LHCN-M2 (cell line): ENCODE measurements at regions not wholly inside any gene's neighbourhood (a gene's known extent, or its start where the extent isn't known, plus 50 kb on each side); places are given as distances from the start of the nearest gene placed in this dataset.
A peak's percentile ranks its signal among the peaks of the same experiment; 100 is the strongest.
"Not testable (repeated sequence)": the region's sequence is repeated elsewhere in the genome, so short reads cannot be mapped to it uniquely, and the experiment has no call there.

ENCODE experiments used
- DNase-seq: peaks from one replicate; pipeline ENCODE4 v3.0.0-alpha.2; 2012; ENCODE audit warnings: low read depth

GRCh38 chr7:121498816-121499215, 102.7 kb upstream of the FAM3C start:
- DNase-seq: no peak

DNA sequence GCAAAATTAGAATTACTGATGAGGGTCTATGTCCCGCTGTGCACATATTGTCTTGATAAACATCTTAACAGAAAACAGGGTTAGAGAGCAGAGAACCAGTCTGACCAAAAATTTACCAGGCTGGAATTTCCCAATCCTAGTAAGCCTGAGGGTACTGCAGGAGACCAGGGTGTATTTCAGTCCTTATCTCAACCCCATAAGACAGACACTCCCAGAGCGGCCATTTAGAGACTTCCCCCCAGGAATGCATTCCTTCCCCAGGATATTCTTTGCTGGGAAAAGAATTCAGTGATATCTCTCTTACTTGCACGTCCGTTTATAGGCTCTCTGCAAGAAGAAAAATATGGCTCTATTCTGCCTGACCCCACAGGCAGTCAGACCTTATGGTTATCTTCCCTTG, 101.4 kb upstream of the FAM3C start:
- DNase-seq: not testable (repeated sequence)

- no peak for DNase-seq
These were observed 98.4 kb upstream of the FAM3C start for GRCh38 chr7:121494516-121494915.

DNA sequence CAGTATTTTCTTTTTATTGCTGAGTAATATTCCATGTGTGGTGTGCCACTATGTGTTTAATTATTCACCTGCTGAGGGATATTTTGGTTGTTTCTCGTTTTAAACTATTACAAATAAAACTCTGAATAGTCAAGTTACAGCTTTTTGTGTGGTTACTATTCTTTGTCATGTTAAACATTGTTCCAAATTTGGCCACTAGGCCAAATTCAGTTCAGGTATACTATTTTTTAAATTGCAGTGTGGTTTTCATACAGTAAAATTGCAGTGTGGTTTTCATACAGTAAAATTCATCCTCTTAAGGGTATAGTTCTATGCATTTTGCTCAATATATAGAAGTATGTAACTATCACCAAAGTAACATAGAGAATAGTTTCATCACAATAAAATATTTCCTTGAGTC, 97.4 kb upstream of the FAM3C start:
- no peak for DNase-seq

- DNase-seq: no peak
These were observed 94.2 kb upstream of the FAM3C start for GRCh38 chr7:121490309-121490708.

DNA sequence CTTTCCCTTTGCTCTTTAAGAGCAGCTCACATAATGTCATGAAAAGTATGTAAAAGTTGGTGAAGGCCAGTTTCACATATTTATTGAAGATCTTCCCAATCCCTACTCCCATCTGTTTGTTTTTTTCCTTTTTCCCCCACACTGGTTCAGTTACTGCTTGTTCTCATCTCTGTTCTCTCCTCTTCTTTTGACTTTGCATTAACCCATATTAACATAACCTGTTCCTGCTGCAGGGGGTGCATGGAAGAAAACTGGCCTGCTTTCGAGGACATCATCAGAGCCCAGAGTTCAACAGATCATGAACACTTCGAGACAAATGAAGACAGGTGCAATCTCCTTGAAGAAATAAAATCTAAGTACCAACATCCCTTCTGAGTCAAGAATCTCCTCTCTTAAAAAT, 93.3 kb upstream of the FAM3C start:
- no peak for DNase-seq

- no peak for DNase-seq
These were observed 92.1 kb upstream of the FAM3C start for GRCh38 chr7:121488111-121488650.

- no peak for DNase-seq
These were observed 90.5 kb upstream of the FAM3C start for GRCh38 chr7:121486590-121486989.

DNA sequence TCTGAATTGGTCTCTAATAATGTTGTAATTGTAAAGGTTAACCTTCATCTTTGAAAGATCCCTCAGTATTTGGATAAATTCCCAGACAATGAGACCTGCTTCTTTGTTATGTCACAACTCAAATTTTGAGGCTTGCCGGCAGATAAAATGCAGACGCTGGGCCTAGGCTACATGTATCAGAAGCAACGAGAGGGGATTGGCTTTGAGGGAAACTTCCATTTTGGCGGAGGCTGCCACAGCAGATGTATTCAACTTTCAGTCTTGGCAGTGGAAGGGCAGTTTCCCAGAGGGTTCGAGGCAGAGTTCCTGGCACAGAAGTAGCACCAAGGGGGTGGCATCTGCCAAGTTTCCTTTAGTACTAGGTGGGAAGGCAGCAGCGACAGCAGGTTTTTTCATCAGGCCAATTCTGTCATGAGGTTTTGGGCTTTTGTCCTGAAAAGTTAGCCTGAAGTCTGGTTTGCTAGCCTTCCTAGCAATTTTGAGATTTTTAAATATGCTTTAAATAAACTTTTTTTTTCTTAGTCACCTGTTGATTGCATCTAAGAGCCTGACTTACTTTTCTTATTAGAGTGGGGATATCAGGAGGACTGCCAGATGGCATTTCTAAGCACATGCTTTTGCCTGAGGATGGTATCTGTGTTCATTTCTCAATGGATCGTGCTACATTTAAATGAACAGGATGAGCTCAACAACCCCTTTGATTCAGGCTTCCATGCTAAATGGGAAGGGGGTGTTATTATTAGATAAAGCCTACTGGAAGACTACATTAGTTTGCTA, 89.5 kb upstream of the FAM3C start:
- no peak for DNase-seq

DNA sequence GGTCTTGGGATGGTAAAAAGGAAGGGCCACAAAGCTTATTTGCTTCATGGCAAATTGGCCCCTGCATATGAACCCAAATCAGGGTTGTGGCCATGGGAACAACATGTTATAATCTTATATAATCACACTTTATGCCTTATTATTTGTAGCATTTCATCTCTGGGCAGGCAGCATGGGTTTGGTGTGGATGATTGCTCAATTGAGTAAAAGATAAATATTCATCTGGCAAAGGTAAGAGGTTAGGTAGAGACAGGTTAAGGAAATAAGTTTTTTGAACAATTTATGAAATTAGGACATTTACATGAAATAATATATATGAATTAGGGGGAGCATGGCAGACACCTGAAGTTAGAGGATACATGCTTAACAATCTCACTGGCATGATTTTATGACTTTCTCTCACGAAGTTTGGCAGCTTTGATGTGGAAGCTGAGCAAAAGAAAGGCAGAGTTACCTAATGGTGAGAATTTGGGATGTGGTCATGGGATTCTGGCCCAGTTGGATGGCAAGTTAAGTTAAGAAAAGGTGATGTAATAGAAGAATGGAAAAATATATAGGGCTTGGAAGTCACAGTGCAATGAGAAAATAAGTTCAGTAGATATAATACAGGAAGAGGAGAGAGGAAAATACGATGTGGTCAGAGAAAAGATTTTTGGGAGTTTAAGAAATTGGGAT, 88.1 kb upstream of the FAM3C start:
- DNase-seq: no peak

DNA sequence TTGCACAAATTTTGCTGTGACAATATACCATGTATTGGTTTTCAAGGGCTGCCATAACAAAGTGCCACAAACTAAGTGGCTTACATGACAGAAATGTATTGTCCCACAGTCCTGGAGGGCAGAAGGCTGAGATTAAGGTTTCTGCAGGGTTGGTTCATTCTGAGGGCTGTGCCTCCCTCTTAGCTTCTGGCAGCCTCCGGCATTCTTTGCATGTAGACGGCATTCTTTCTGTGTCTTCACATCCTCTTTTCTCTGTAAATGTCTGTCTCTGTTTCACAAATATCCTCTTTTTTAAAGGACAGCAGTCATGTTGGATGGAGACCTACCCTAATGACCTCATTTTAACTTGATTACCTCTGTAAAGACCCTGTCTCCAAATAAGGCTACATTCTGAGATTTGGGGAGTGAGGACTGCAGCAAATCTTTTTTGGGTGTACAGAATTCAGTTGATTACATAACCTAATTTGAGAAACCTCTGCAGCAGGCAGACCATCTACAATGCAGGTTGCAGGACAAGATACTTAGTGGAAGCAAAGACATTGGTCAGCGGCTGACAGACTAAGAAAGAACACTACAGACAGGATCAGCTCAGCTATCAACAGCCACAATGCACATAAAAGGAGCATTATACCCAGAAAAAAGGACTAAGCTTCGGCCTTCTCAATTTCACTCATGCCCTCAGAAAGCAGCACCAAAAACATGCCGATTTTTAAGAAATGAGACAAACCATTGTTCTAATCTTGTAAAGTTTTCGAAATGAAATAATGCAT, 84.6 kb upstream of the FAM3C start:
- DNase-seq: no peak

DNA sequence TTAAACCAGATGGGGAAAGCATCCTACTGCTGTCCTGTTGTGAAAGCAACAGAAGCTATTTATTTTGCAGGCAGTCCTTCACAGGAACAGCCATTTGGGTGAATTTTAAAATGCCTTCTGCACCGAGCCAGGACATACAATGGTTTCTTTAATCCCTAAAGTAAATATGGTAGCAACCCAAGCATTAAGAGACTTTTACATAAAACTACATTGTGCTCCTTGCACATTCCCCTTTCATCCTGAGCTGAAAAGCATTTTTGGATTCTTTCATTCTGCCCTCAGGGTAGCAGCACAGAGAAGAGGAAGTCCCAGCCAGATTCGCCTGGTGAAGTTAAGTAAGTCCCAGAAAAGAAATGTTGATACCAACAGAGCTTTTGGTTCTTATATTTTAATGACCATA, 84.0 kb upstream of the FAM3C start:
- no peak for DNase-seq

DNA sequence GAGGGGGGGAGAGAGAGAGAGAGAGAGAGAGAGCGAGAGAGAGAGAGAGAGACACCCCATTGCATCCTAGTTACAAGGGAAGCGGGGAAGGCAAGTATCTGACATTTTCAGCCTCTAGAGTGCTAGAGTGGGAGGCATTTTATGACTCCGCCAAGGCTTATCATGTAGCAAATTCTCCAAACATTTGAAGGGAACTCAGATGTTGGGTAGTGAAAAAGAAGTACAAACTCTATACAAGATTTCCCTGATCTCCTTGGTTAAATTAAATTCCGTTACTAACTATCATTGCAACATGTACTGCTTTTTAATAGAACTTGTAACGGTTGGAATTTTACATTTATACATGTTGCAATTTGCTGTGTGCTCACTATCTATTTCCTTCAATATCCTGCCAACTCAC, 83.4 kb upstream of the FAM3C start:
- no peak for DNase-seq

DNA sequence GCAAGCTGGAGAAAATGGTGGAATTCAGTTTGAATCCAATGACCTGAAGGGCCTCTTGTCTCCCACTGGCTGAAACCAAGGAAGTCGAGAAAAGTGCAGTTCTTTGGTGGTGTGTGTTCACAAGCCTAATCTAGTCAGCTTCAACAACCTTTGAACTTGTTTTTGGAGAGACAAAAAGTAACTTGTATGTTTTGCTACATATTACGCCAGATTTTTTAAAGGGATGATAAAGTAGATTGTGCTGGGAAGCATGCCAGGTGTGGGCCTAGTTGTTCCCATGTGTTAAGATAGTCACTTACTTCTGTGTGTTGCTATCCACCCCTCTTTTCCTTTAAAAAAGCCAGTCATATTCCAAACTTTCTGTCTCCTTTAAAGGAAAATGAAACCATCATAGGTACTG, 79.7 kb upstream of the FAM3C start:
- DNase-seq: no peak

DNA sequence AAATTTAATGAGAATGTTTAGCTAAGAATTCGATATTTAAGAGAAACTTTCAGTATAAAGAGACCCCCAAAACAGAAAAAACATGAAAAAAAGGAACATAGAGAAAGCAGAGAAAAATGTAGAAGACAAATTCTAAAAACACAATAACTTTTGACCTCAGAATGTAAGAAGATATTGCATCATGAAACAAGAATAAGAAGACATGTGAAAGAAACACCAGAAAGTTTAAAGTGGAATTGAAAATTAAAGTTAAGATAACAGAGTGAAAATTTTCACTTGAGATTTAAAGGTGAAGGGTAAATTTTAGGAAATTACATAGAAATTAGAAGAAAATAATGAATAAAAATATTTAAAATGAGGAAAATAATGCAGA, 78.2 kb upstream of the FAM3C start:
- DNase-seq: no peak

- peak; percentile 49 for DNase-seq
These were observed 77.7 kb upstream of the FAM3C start for GRCh38 chr7:121473645-121474300.

- no peak for DNase-seq
These were observed 70.3 kb upstream of the FAM3C start for GRCh38 chr7:121466455-121466854.

DNA sequence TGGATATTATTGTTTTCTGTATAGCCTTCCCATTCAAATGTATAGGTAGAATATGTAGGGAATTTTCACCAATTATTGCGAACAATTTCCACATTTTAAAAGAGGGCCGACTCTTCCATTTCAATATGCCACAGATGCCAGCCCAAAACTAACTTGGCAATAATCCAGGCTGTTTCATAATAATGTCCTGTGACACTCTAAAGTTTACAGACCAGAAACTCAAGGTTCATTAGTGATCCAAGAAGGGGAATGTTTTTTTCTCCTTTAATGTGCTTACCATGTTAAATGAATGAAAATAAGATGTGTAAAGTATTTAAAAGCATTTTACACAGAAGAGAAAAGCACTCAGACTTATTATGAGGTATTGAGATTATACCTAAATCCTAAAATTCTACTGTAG, 63.0 kb upstream of the FAM3C start:
- no peak for DNase-seq

- DNase-seq: no peak
These were observed 60.8 kb upstream of the FAM3C start for GRCh38 chr7:121456785-121457359.

- no peak for DNase-seq
These were observed 59.9 kb upstream of the FAM3C start for GRCh38 chr7:121456015-121456414.

DNA sequence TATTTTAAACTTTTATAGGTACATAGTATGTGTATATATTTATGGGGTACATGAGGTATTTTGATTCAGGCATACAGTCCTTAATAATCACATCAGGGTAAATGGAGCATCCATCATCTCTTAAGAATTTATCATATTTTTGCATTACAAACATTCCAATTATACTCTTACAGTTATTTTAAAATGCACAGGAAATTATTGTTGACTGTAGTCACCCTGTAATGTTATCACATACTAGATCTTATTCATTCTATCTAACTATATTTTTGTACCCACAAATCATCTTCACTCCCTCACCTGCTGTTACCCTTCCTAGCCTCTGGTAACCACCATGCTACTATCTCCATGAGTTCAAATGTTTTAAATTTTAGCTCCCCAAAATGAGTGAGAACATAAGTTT, 56.3 kb upstream of the FAM3C start:
- no peak for DNase-seq
